GM19452 (cell line): ENCODE measurements at regions not wholly inside any gene's neighbourhood (a gene's known extent, or its start where the extent isn't known, plus 50 kb on each side); places are given as distances from the start of the nearest gene placed in this dataset.
"Not testable (repeated sequence)": the region's sequence is repeated elsewhere in the genome, so short reads cannot be mapped to it uniquely, and the experiment has no call there.

Experiments used
- ATAC-seq: cut with Tn5 transposase; IDR thresholded peaks from one replicate; pipeline ENCODE4 v1.9.1; 2021; ENCODE audit not compliant: unreplicated experiment

- no peak for ATAC-seq
These were observed 366.4 kb upstream of the RASGRP1 start for GRCh38 chr15:38930851-38931572.

DNA sequence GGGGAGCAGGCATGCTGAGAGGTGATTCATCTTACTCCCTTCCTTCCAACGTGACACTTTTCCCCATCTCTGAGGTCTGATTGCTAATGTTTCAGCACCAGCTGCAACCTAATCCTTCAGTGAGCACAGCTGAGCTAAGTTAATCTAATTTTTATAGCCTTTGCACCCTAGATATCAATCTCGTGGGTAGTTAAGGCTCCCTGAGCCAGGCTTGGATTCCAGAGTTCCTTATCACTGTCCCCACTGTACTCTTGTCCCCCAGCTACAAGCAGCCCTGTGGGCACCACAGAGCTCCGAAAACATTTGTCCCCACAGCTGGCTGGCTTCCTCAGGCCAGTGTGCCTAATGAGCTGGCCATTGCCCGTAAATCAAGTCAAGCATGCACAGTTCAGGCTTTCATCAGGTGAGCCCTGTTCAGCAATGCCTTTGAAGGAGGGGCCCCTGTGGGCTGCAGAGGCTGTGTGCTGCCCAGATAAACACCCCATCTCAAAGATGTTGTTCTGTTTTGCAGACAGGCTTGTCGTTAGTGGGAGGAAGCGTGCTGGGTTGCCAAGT is 376.9 kb upstream of the RASGRP1 start:
- no peak for ATAC-seq

GRCh38 chr15:38944536-38944935 is 379.9 kb upstream of the RASGRP1 start:
- ATAC-seq = no peak

GRCh38 chr15:38945551-38946298 is 381.1 kb upstream of the RASGRP1 start:
- ATAC-seq = no peak

DNA sequence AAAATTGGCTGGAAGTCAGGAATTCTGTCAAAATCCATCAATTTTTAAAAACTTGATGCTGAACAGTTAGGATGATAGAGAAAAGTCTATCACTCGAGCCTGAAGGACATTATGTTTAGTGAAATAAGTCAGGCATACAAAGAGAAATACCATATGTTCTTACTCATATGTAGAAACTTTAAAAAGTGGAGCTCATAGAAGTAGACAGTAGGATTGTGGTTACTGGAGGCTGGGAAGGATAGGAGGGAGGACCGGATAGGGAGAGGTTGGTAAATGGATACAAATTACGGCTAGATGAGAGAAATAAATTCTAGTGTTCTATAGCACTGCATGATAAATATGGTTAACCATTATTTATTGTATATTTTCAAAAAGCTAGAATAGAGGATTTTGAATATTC is 389.5 kb upstream of the RASGRP1 start:
- no peak for ATAC-seq

DNA sequence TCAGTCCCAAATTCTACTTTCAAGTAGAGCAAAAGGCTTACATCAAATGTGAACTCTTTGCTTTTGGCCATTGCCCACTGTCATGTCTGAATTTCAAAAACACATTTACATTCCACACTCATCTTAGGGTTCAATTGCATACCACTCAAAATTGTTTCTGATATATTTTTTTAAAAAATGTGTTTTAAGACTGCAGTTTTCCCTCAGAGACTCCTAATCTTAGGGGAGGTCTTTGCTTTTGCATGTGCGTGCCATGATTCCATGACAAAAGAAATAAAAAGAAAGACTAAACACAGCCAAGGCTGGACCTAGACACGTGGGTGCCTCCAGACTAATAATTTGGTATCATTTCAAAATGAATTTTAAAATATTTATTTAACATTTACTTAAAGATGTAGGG is 396.8 kb upstream of the RASGRP1 start:
- no peak for ATAC-seq

DNA sequence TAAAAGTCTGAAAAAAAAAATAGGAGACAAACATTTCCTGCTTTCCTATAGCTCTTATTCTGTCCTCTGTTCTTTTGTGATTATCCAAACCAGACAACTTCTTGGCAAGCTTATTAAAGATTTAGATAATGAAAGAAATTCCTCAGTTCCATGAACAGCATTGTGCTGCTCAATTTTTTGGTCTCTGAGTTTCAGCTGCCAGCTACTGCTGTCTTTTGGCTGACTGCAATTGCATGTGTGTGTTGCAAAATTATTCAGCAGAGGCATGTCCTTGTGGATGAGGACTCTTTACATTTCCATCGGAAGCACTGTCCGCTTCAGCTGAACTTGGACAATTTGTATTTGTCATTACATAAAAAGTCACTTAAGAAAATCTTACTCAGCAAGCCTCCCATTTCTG is 397.3 kb upstream of the RASGRP1 start:
- ATAC-seq = no peak

DNA sequence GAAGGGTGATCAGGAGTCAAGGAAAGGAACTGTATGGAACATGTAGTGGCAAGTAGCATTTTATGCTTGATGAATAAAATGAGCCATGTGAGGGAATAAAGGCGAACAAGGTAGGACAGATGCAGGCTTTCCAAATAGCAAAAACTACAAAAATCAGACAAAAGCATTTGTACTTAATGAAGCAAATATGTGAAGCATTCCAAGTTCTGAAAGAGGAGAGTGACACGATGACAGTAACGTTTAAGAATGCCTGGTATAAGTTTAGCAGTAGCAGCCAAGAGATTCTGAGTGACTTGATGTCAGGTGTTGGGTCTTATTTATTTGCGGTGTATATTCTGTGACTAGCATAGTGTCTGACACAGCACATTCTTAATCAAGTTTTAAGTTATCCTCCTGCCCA is 408.2 kb upstream of the RASGRP1 start:
- no peak for ATAC-seq

- ATAC-seq = no peak
These were observed 410.8 kb upstream of the RASGRP1 start for GRCh38 chr15:38975282-38975990.

DNA sequence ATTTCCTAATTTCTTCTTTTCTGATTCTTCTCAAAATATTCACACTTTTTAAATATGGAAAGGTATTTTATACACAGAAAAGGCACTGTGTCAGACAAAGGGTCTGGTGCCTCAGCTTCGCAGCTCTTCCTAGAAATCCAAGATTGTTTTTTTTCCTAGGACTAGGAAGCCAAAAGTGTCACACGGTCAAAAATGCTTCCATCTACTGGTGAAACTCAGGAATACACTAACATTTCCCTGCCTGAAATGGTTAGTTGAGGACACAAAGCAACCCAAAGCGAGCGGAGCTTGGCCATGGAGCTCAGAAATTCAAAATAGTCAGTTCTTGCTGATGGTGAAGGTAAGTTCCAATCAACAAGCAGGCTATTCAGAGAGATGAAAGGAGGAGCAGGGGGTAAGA is 426.5 kb upstream of the RASGRP1 start:
- no peak for ATAC-seq

DNA sequence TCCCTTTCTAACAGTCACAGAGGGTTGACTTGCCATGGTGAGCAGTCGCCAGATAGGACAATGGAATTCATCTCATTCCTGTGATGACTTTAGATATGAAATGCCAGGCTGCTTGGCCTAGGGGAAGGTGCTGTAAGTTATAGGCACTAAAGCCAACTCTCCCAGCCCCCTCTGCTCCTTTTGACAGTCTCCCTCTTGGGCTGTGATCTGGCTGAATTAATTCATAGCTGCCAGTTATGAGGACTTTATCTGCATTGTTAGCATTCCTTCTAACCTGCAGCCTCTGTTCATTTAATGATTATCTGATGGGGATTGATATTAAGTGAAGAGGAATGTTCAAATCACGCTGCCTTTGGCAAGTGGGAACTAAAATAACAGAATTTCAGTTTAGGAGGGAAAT is 427.1 kb upstream of the RASGRP1 start:
- ATAC-seq = no peak

DNA sequence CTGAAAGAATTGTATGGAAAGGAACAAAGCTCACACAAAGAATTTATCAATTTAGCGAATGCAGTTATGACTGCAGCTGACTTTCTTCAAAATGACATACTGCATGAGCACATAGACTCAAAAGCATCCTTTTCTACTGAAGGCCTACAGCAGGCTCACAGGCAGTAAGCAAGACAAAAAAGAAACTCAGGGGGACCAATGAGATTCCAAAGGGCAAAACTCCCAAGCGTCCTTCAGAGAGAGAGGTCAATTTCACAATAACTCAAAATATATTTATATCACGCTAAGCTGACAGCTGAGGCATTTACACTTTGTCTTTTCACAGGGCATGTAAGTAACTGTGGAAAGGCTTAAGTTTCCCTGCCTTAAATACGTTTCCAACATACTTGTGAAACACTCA is 427.9 kb upstream of the RASGRP1 start:
- no peak for ATAC-seq

GRCh38 chr15:38992930-38993329 is 428.3 kb upstream of the RASGRP1 start:
- ATAC-seq = no peak

GRCh38 chr15:38994310-38994709 is 429.7 kb upstream of the RASGRP1 start:
- no peak for ATAC-seq

GRCh38 chr15:38996111-38996631 is 431.6 kb upstream of the RASGRP1 start:
- ATAC-seq = no peak

GRCh38 chr15:38997841-38998240 is 433.2 kb upstream of the RASGRP1 start:
- no peak for ATAC-seq

DNA sequence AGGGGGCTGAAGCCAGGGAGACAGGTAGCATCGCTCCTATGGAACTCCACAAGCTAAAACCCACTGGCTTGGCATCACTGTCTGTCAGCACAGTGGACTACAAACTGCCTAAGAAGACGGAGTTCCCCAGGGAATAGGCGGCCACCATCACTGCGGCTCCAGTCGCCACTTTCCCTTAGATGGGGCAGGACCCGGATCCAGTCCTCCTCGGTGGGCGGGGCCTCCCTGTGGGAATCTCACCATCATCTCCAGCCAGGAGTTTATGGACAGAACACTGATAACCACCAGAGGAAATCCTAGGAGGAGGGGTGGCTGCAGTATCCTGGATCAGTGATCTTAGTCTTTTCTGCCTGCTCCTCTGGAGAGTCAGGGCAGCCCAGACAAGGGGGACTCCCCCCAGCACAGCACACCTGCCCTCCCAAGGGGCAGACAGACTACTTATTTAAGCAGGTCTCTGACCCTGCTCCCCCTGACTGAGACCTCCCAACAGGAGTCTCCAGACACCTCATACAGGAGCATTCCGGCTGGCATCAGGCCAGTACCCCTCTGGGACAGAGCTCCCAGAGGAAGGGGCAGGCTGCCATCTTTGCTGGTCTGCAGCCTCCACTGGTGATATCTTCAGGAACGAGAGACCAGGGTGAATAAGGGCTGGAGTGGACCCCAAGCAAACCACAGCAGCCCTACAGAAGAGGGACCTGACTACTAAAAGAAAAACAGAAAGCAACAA is 435.6 kb upstream of the RASGRP1 start:
- ATAC-seq = no peak

GRCh38 chr15:39009740-39010139 is 445.1 kb upstream of the RASGRP1 start:
- ATAC-seq = no peak

- ATAC-seq = not testable (repeated sequence)
These were observed 446.5 kb upstream of the RASGRP1 start for GRCh38 chr15:39011066-39011465.

DNA sequence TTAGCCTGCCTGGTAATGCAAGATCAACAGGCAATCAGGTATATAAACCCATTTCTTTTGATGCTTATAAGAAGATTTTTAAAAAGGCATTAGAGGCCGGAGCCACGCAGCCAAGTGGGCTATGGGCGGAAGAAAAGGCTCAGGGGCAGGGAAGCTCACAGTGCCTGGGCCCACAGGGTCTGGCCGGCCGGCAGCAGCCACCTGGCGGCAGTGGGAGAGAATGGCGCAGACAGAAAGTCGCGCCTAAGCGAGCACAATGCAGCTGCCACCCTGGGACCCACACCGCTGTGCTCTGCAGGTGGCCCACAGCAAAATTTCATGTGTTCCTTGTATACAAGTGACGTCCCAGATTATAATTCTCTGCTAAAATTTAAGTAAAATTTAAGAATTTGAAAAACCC is 448.6 kb upstream of the RASGRP1 start:
- ATAC-seq = no peak

GRCh38 chr15:39014682-39015081 is 450.1 kb upstream of the RASGRP1 start:
- no peak for ATAC-seq
